K562 (cell line): ENCODE measurements at regions not wholly inside any gene's neighbourhood (a gene's known extent, or its start where the extent isn't known, plus 50 kb on each side); places are given as distances from the start of the nearest gene placed in this dataset.

Experiments
- ATAC-seq: fragments of 200-7000 bp; cut with Tn5 transposase; 3 replicates; pipeline ENCODE4 v1.9.1; 2020; ENCODE audit warnings: moderate library complexity
- BruUV-seq: library from RNA; stranded (reverse); fragments of 400-500 nt; replicated peaks from 2 replicates; lab custom pipeline; 2021; lab: Mats Ljungman, UMichigan
- CTCF ChIA-PET: fragments of 300-600 bp; formaldehyde crosslinking; extraction: SDS; loops from one replicate; lab custom pipeline; 2021; ENCODE audit warnings: low intra/inter-chr PET ratio; lab: Yijun Ruan, JAX
- POLR2A ChIA-PET: fragments of 300-600, 350-650 bp; sonication (Branson Sonifier 250); formaldehyde crosslinking; extraction: SDS; loops from one replicate; lab custom pipeline; 2021; ENCODE audit warnings: antibody characterized with exemption, inconsistent platforms; lab: Yijun Ruan, JAX
- DNase-seq, 4 experiments: peaks; one replicate each; pipeline versions ENCODE4 v3.0.0 to v3.0.0-alpha.2; 2011 to 2018; ENCODE audit warnings: low spot score in 3 of 4, mixed read lengths in 3 of 4; ENCODE audit errors: extremely low read depth in 1 of 4
- FAIRE-seq: peaks from 2 replicates; lab custom pipeline; 2011; peaks lifted over from hg19 to GRCh38; lab: Jason Lieb, UNC
- H2AFZ ChIP-seq: 2 replicates; pipeline ENCODE4 v1.6.0; 2011; ENCODE audit warnings: low read depth, low read length, control low read depth, inconsistent platforms
- H3K27ac ChIP-seq: fragments of 200-600 bp; 3 replicates; pipeline ENCODE4 v1.8.0; 2011; ENCODE audit warnings: low read depth, mild to moderate bottlenecking, control low read depth, inconsistent platforms, low read length, moderate library complexity, mixed read lengths; ENCODE audit errors: extremely low read depth
- H3K27me3 ChIP-seq, 2 experiments: fragments of 300-600 bp in 1 of 2; 2 replicates in 1 of 2; 3 replicates in 1 of 2; pipeline versions ENCODE4 v1.6.0 to v1.8.0; 2011; ENCODE audit warnings: inconsistent platforms in 2 of 2, low read length in 2 of 2, mild to moderate bottlenecking in 1 of 2, mixed read lengths in 1 of 2, moderate library complexity in 1 of 2; ENCODE audit not compliant: control insufficient read depth in 2 of 2, insufficient read depth in 2 of 2
- H3K36me3 ChIP-seq: fragments of 300-600 bp; 3 replicates; pipeline ENCODE4 v1.8.0; 2011; ENCODE audit warnings: mild to moderate bottlenecking, low read length, inconsistent platforms; ENCODE audit not compliant: control insufficient read depth, insufficient read depth
- H3K4me1 ChIP-seq, 2 experiments: fragments of 200-600 bp in 1 of 2; replicated peaks in 1 of 2; 2 replicates in 1 of 2; 3 replicates in 1 of 2; pipeline versions ENCODE4 v1.5.1 to v1.8.0; 2011; ENCODE audit warnings: inconsistent platforms in 2 of 2, low read length in 2 of 2, mild to moderate bottlenecking in 1 of 2, mixed read lengths in 1 of 2, moderate library complexity in 1 of 2; ENCODE audit not compliant: control insufficient read depth in 2 of 2, insufficient read depth in 2 of 2
- H3K4me2 ChIP-seq: 2 replicates; pipeline ENCODE4 v1.6.1; 2011; ENCODE audit warnings: low read length, control low read depth, inconsistent platforms, mixed read lengths; ENCODE audit not compliant: insufficient read depth
- H3K4me3 ChIP-seq: fragments of 200-600 bp; sonication (generic), shearing (Covaris generic); 2 replicates; pipeline ENCODE4 v1.5.1; 2016; ENCODE audit warnings: control low read depth, inconsistent platforms
- H3K79me2 ChIP-seq: fragments of 200-600 bp; 3 replicates; pipeline ENCODE4 v1.8.0; 2011; ENCODE audit warnings: low read length, inconsistent platforms; ENCODE audit not compliant: control insufficient read depth, insufficient read depth
- H3K9ac ChIP-seq, 2 experiments: 2 replicates each; pipeline versions ENCODE4 v1.6.0 to v1.6.1; 2011; ENCODE audit warnings: low read depth in 2 of 2, low read length in 2 of 2, control low read depth in 1 of 2, inconsistent platforms in 1 of 2, mild to moderate bottlenecking in 1 of 2, mixed read lengths in 1 of 2; ENCODE audit not compliant: insufficient read depth in 1 of 2
- H3K9me1 ChIP-seq: one replicate; pipeline ENCODE4 v1.6.0; 2011; ENCODE audit warnings: inconsistent platforms, mild to moderate bottlenecking, low read length, moderate library complexity; ENCODE audit not compliant: control insufficient read depth, insufficient read depth
- H3K9me3 ChIP-seq: replicated peaks from 2 replicates; pipeline ENCODE4 v1.5.1; 2011; ENCODE audit warnings: low read depth, low read length, inconsistent platforms; ENCODE audit not compliant: control insufficient read depth, insufficient read depth
- H4K20me1 ChIP-seq: replicated peaks from 2 replicates; pipeline ENCODE4 v1.6.1; 2011; ENCODE audit warnings: low read length, inconsistent platforms, mixed read lengths; ENCODE audit not compliant: control insufficient read depth, insufficient read depth
- DACH1 ChIP-seq: fragments of 450-650 bp; IDR thresholded peaks from 2 replicates; pipeline ENCODE4 v1.6.1; 2018; ENCODE audit not compliant: partially characterized antibody
- MBD2 ChIP-seq: sonication (generic); IDR thresholded peaks from 2 replicates; pipeline ENCODE4 v1.6.1; 2016; ENCODE audit warnings: low read depth, borderline replicate concordance
- PTTG1 ChIP-seq: fragments of 450-650 bp; IDR thresholded peaks from 2 replicates; pipeline ENCODE4 v1.6.1; 2016; ENCODE audit warnings: low read depth, mild to moderate bottlenecking, missing genetic modification characterization, missing compliant biosample characterization
- RBBP5 ChIP-seq: fragments of 200-600 bp; sonication (generic); IDR thresholded peaks from 2 replicates; pipeline ENCODE4 v1.6.1; 2012; ENCODE audit warnings: borderline replicate concordance, mild to moderate bottlenecking, low read length, control low read depth, inconsistent platforms; ENCODE audit not compliant: insufficient read depth, poor library complexity, severe bottlenecking
- SMAD4 ChIP-seq: fragments of 250-450 bp; sonication (Bioruptor Pico); conservative IDR thresholded peaks from 2 replicates; pipeline ENCODE4 v1.8.0; 2021; ENCODE audit warnings: inconsistent platforms, mild to moderate bottlenecking, moderate library complexity
- ZNF143 ChIP-seq: sonication (generic); formaldehyde crosslinking; IDR thresholded peaks from 2 replicates; pipeline ENCODE4 v1.9.0; 2022; ENCODE audit warnings: mild to moderate bottlenecking, missing genetic modification reagents
- ZNF184 ChIP-seq: sonication (generic); formaldehyde crosslinking; IDR thresholded peaks from 2 replicates; pipeline ENCODE4 v1.5.0; 2020; ENCODE audit warnings: missing genetic modification reagents
- ZNF217 ChIP-seq: sonication (generic); formaldehyde crosslinking; IDR thresholded peaks from 2 replicates; pipeline ENCODE4 v1.8.0; 2022; ENCODE audit warnings: mild to moderate bottlenecking, missing genetic modification reagents
- WGBS: fragments of 100-300 bp; shearing (Covaris generic); methylation state at CpG from one replicate; pipeline ENCODE4 v1.1.6; 2016; ENCODE audit warnings: low coverage, mixed read lengths; ENCODE audit not compliant: insufficient coverage; ENCODE audit errors: missing lambda C conversion rate; 5-methylcytosine and 5-hydroxymethylcytosine counted together
- in situ Hi-C: fragments of 300-500 bp; cut with MboI; formaldehyde crosslinking; loops from 4 replicates; pipeline ENCODE4 v1.15.0; 2018; ENCODE audit warnings: inconsistent platforms, mixed read lengths
- intact Hi-C: fragments of 100-400 bp; cut with micrococcal nuclease; formaldehyde crosslinking; loops from 2 replicates; pipeline ENCODE4 v1.14.2; 2022
- TF ChIP-seq, protein P1 (sequence below), 2 experiments: fragments of 450-650 bp; conservative IDR thresholded peaks; 2 replicates each; pipeline ENCODE4 v1.6.1; 2017; ENCODE audit warnings: mild to moderate bottlenecking in 2 of 2, moderate library complexity in 2 of 2
- TF ChIP-seq, protein P2 (sequence below), 2 experiments: fragments of 450-650 bp in 1 of 2; sonication (generic) in 1 of 2; formaldehyde crosslinking; conservative IDR thresholded peaks; 2 replicates each; pipeline versions ENCODE4 v1.4.0 to v1.8.1; 2020 to 2022; ENCODE audit warnings: mild to moderate bottlenecking in 1 of 2, missing genetic modification reagents in 1 of 2
- TF ChIP-seq, protein P3 (sequence below): fragments of 200-800 bp; sonication (Bioruptor generic); IDR thresholded peaks from 2 replicates; pipeline ENCODE4 v1.6.1; 2017; ENCODE audit warnings: missing genetic modification characterization, missing compliant biosample characterization
- TF ChIP-seq, protein P4 (sequence below): fragments of 450-650 bp; formaldehyde crosslinking; IDR thresholded peaks from 2 replicates; pipeline ENCODE4 v1.4.0; 2020; ENCODE audit warnings: mild to moderate bottlenecking
- TF ChIP-seq, protein P5 (sequence below): fragments of 450-650 bp; formaldehyde crosslinking; IDR thresholded peaks from 2 replicates; pipeline ENCODE4 v1.4.0; 2022; ENCODE audit warnings: missing genetic modification characterization

DNA sequence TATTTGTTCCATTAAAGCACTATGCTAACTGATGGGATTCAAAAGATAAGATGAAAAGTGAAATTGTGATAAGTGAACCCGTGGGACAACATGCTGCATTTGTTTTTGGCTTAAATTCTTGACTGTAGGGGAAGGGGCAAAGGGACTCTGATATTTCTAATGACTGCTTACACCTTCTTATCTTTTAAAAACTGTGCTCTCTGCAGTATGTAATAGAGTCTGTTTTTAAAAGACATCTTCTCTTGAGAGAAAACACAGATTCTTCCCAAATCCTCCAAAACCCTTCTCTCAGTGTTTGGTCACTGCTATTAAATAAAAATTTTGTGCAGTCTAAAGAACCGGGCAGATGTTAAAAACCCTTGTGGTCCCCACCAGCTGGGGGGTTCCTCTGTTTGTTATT, 327.8 kb upstream of the FANCL start:
- no peaks in the 10 kb centered on the region for H3K79me2 ChIP-seq
- no peak overlapping the region for H3K9ac ChIP-seq
- no peak overlapping the region for H2AFZ ChIP-seq
- CTCF ChIA-PET = no interaction called here
- no peak for DNase-seq
- BruUV-seq = no TSS peak
- no peak overlapping the region for H3K4me2 ChIP-seq
- intact Hi-C loops = no loop called here
- H4K20me1 ChIP-seq = no peaks in the 10 kb centered on the region
- no peaks in the 10 kb centered on the region for H3K9me1 ChIP-seq
- no peak overlapping the region for H3K27ac ChIP-seq
- 28% methylated on average over 2 of the region's 2 CpGs for WGBS
- ATAC-seq = no peak
- no peak for FAIRE-seq
- TF ChIP-seq SMAD4 (CRISPR knock-in tag) (no peak), PTTG1 (tag) (no peak), DACH1 (no peak), ZNF143 (CRISPR knock-in tag) (no peak), MBD2 (no peak), ZNF217 (CRISPR knock-in tag) (no peak), ZNF184 (CRISPR knock-in tag) (no peak), RBBP5 (no peak)
- TF ChIP-seq, protein P1, sequence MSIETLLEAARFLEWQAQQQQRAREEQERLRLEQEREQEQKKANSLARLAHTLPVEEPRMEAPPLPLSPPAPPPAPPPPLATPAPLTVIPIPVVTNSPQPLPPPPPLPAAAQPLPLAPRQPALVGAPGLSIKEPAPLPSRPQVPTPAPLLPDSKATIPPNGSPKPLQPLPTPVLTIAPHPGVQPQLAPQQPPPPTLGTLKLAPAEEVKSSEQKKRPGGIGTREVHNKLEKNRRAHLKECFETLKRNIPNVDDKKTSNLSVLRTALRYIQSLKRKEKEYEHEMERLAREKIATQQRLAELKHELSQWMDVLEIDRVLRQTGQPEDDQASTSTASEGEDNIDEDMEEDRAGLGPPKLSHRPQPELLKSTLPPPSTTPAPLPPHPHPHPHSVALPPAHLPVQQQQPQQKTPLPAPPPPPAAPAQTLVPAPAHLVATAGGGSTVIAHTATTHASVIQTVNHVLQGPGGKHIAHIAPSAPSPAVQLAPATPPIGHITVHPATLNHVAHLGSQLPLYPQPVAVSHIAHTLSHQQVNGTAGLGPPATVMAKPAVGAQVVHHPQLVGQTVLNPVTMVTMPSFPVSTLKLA (conservative IDR thresholded peaks at IDR 0.05) = no peak
- TF ChIP-seq, protein P2, sequence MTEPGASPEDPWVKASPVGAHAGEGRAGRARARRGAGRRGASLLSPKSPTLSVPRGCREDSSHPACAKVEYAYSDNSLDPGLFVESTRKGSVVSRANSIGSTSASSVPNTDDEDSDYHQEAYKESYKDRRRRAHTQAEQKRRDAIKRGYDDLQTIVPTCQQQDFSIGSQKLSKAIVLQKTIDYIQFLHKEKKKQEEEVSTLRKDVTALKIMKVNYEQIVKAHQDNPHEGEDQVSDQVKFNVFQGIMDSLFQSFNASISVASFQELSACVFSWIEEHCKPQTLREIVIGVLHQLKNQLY (CRISPR knock-in tag; conservative IDR thresholded peaks at IDR 0.05) = no peak
- TF ChIP-seq, protein P3, sequence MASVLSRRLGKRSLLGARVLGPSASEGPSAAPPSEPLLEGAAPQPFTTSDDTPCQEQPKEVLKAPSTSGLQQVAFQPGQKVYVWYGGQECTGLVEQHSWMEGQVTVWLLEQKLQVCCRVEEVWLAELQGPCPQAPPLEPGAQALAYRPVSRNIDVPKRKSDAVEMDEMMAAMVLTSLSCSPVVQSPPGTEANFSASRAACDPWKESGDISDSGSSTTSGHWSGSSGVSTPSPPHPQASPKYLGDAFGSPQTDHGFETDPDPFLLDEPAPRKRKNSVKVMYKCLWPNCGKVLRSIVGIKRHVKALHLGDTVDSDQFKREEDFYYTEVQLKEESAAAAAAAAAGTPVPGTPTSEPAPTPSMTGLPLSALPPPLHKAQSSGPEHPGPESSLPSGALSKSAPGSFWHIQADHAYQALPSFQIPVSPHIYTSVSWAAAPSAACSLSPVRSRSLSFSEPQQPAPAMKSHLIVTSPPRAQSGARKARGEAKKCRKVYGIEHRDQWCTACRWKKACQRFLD (CRISPR knock-in tag) = no peak
- TF ChIP-seq, protein P4, sequence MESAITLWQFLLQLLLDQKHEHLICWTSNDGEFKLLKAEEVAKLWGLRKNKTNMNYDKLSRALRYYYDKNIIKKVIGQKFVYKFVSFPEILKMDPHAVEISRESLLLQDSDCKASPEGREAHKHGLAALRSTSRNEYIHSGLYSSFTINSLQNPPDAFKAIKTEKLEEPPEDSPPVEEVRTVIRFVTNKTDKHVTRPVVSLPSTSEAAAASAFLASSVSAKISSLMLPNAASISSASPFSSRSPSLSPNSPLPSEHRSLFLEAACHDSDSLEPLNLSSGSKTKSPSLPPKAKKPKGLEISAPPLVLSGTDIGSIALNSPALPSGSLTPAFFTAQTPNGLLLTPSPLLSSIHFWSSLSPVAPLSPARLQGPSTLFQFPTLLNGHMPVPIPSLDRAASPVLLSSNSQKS (CRISPR knock-in tag) = no peak
- TF ChIP-seq, protein P5, sequence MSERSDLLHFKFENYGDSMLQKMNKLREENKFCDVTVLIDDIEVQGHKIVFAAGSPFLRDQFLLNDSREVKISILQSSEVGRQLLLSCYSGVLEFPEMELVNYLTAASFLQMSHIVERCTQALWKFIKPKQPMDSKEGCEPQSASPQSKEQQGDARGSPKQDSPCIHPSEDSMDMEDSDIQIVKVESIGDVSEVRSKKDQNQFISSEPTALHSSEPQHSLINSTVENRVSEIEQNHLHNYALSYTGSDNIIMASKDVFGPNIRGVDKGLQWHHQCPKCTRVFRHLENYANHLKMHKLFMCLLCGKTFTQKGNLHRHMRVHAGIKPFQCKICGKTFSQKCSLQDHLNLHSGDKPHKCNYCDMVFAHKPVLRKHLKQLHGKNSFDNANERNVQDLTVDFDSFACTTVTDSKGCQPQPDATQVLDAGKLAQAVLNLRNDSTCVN = no peak
- H3K9me3 ChIP-seq = no peaks in the 10 kb centered on the region
- no peaks in the 10 kb centered on the region for H3K27me3 ChIP-seq
- POLR2A ChIA-PET = no interaction called here
- no peak overlapping the region for H3K4me3 ChIP-seq
- H3K4me1 ChIP-seq = peaks cover 0 to 3% of the 10 kb centered on the region in 2 experiments; a peak in 1 of 5 replicates
- no peaks in the 10 kb centered on the region for H3K36me3 ChIP-seq
- in situ Hi-C loops = no loop called here
